Prostate gland (tissue), 2 donors: ENCODE measurements at regions not wholly inside any gene's neighbourhood (a gene's known extent, or its start where the extent isn't known, plus 50 kb on each side); places are given as distances from the start of the nearest gene placed in this dataset.

Source experiments
- DNase-seq: peaks from one replicate; pipeline ENCODE4 v3.0.0-alpha.2; 2019; ENCODE audit warnings: low spot score
- H3K27ac ChIP-seq, 2 donors: fragments of 200-600 bp; sonication (generic); 2 replicates each; pipeline ENCODE4 v1.5.1; 2017 to 2019
- H3K27me3 ChIP-seq: fragments of 200-600 bp; sonication (generic); replicated peaks from 2 replicates; pipeline ENCODE4 v1.5.1; 2019; ENCODE audit not compliant: insufficient read depth
- H3K36me3 ChIP-seq, 2 donors: fragments of 200-600 bp; sonication (generic); 1 replicate in 1 of 2; 2 replicates in 1 of 2; pipeline versions ENCODE4 v1.5.1 to v1.8.1; 2017 to 2019
- H3K4me1 ChIP-seq: fragments of 200-600 bp; sonication (generic); replicated peaks from 2 replicates; pipeline ENCODE4 v1.5.1; 2019
- H3K4me3 ChIP-seq, 2 donors: fragments of 200-600 bp; sonication (generic); 2 replicates each; pipeline ENCODE4 v1.5.1; 2017 to 2019
- H3K9me3 ChIP-seq: fragments of 200-600 bp; sonication (generic); 2 replicates; pipeline ENCODE4 v1.5.1; 2017
- POLR2A ChIP-seq: fragments of 450-650 bp; IDR thresholded peaks from one replicate; pipeline ENCODE4 v1.6.1; 2016; ENCODE audit warnings: antibody characterized with exemption, mild to moderate bottlenecking
- POLR2AphosphoS5 ChIP-seq: sonication (generic); formaldehyde crosslinking; IDR thresholded peaks from one replicate; pipeline ENCODE4 v1.6.1; 2017; ENCODE audit warnings: antibody characterized with exemption
- WGBS: methylation state at CpG from one replicate; pipeline ENCODE4 v1.1.5; 2018; 5-methylcytosine and 5-hydroxymethylcytosine counted together
- intact Hi-C: fragments of 100-400 bp; cut with DNase I; formaldehyde crosslinking; loops from one replicate; pipeline ENCODE4 v1.14.2; 2022
- TF ChIP-seq, protein P1 (sequence below), 4 experiments: fragments of 200-600 bp in 2 of 4; fragments of 450-650 bp in 2 of 4; sonication (generic) in 2 of 4; IDR thresholded peaks; 1 replicate in 3 of 4; 2 replicates in 1 of 4; pipeline ENCODE4 v1.5.1; 2016 to 2019; ENCODE audit warnings: antibody characterized with exemption in 4 of 4, mild to moderate bottlenecking in 2 of 4, moderate library complexity in 2 of 4

DNA sequence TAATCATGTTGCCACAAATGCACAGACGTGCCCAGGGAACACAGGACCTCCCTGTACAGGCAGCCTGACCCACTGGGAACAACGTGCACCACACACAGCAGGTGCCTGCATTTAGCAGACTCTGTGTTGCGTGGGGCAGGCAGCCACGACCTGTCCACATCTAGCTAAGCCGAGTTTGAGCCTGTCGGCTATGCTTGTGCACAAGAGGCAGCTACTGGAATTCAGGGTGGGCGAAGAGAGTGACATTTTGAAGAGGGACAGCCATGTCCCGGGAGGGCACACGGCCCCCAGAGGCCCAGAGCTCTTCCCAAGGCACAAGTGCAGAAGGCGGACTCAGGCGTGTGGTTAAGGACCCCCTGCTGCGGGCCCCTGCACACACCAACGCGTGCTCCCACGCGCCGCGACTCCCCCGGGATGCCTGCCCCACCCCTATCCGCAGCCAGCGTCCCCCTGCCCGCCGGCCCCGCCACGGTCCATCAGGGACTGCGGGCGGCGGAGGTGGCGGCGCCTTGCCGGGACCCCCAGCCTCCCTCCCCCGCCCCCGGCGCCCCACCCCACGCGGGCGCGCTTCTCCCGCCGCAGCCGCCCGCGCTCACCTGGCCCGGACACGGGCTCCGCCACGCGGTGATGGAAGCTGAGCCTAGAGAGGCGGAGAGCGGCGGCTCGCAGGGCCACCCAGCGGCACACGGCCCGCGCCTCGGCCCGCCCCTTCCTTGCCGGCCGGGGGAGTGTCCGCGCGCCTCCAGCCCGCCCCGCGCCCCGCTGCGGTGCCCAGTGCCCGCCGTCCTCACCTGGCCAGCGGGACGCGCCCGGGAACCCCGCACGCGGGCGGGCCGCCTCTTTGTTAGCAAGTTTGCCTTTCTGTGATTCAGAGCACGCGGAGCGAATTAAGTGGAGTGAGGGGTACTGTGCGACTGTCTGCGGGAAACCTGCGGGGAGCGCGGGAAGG, 125.3 kb upstream of the PRMT8 start:
- Histone ChIP-seq H3K27ac (no peak overlapping the region), H3K4me1 (no peaks in the 10 kb centered on the region), H3K9me3 (no peaks in the 10 kb centered on the region), H3K27me3 (no peaks in the 10 kb centered on the region), H3K36me3 (no peaks in the 10 kb centered on the region), H3K4me3 (peak overlapping the region; percentile 26 to 33)
- DNase-seq: peak; percentile 21
- TF ChIP-seq POLR2A: no peak
- no peak for TF ChIP-seq POLR2AphosphoS5
- TF ChIP-seq, protein P1, sequence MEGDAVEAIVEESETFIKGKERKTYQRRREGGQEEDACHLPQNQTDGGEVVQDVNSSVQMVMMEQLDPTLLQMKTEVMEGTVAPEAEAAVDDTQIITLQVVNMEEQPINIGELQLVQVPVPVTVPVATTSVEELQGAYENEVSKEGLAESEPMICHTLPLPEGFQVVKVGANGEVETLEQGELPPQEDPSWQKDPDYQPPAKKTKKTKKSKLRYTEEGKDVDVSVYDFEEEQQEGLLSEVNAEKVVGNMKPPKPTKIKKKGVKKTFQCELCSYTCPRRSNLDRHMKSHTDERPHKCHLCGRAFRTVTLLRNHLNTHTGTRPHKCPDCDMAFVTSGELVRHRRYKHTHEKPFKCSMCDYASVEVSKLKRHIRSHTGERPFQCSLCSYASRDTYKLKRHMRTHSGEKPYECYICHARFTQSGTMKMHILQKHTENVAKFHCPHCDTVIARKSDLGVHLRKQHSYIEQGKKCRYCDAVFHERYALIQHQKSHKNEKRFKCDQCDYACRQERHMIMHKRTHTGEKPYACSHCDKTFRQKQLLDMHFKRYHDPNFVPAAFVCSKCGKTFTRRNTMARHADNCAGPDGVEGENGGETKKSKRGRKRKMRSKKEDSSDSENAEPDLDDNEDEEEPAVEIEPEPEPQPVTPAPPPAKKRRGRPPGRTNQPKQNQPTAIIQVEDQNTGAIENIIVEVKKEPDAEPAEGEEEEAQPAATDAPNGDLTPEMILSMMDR (IDR thresholded peaks at IDR 0.05): peak in 2 of 4 experiments; percentile 15 to 29
- 3% methylated on average over 46 of the region's 87 CpGs for WGBS
- intact Hi-C loops: no loop called here

DNA sequence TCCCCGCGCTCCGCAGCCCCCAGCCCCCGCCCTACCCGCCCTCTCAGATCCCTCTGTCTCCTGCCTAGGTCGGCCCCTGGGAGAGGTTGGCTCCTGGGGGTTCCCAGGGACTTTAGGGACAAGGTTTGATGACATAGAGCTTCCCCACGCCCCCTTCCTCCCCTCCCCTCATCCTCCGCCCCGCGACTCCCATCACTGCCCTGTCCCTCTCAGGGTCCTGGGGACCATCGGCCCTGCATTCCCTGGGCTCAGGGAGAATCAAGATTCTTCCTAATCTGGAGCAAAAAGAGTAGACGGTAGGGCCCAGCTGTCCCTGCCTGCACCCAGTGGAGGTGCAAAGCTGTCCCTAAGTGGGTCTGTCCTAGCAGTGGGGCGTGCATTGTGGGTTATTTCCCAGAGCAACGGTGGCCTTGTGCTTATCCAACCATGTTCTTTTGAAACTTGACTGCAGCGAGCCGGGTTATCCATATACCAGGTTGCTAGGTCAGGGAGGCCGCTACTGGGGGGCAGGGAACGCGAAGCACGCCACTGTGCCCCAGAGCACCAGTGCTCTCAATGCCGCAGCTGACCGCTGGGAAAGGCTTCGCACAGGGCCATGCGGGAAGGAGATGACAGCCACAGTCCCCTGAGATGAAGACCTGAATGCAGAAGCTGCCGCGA, 124.4 kb upstream of the PRMT8 start:
- no peaks in the 10 kb centered on the region for H3K27me3 ChIP-seq
- H3K27ac ChIP-seq: no peak overlapping the region
- WGBS: 56% methylated on average over 26 of the region's 26 CpGs
- TF ChIP-seq POLR2A: no peak
- no peak for TF ChIP-seq POLR2AphosphoS5
- TF ChIP-seq, protein P1 (IDR thresholded peaks at IDR 0.05): no peak
- no peak for DNase-seq
- peak overlapping the region; percentile 26 to 33 for H3K4me3 ChIP-seq
- H3K9me3 ChIP-seq: no peaks in the 10 kb centered on the region
- H3K4me1 ChIP-seq: no peaks in the 10 kb centered on the region
- H3K36me3 ChIP-seq: no peaks in the 10 kb centered on the region
- intact Hi-C loops: no loop called here

GRCh38 chr12:3367750-3368444, 123.1 kb upstream of the PRMT8 start:
- TF ChIP-seq, protein P1 (IDR thresholded peaks at IDR 0.05): no peak
- TF ChIP-seq POLR2AphosphoS5 (no peak), POLR2A (no peak)
- WGBS: 91% methylated on average over 16 of the region's 16 CpGs

GRCh38 chr12:3371018-3371417, 120.0 kb upstream of the PRMT8 start:
- no peak for DNase-seq
- H3K4me3 ChIP-seq: no peak overlapping the region
- H3K4me1 ChIP-seq: no peaks in the 10 kb centered on the region
- H3K9me3 ChIP-seq: no peaks in the 10 kb centered on the region
- intact Hi-C loops: no loop called here
- TF ChIP-seq, protein P1 (IDR thresholded peaks at IDR 0.05): no peak
- no peak for TF ChIP-seq POLR2A
- no peak for TF ChIP-seq POLR2AphosphoS5
- H3K27ac ChIP-seq: no peak overlapping the region
- H3K27me3 ChIP-seq: no peaks in the 10 kb centered on the region
- 37% methylated on average over 4 of the region's 4 CpGs for WGBS
- H3K36me3 ChIP-seq: no peaks in the 10 kb centered on the region

More at GRCh38 chr12:3367750-3368444, 123.1 kb upstream of the PRMT8 start:
- no peak for DNase-seq
- intact Hi-C loops: no loop called here
- H3K4me3 ChIP-seq: no peak overlapping the region
- H3K27me3 ChIP-seq: no peaks in the 10 kb centered on the region
- no peaks in the 10 kb centered on the region for H3K4me1 ChIP-seq
- H3K27ac ChIP-seq: no peak overlapping the region
- no peaks in the 10 kb centered on the region for H3K9me3 ChIP-seq
- no peaks in the 10 kb centered on the region for H3K36me3 ChIP-seq
